Peyer's patch (tissue), 4 donors: ENCODE measurements at regions not wholly inside any gene's neighbourhood (a gene's known extent, or its start where the extent isn't known, plus 50 kb on each side); places are given as distances from the start of the nearest gene placed in this dataset.
"Not testable (repeated sequence)": the region's sequence is repeated elsewhere in the genome, so short reads cannot be mapped to it uniquely, and the experiment has no call there.

Experiments
- DNase-seq, 3 donors: peaks; one replicate each; pipeline ENCODE4 v3.0.0-alpha.2; 2017 to 2019
- H3K27ac ChIP-seq, 4 donors: fragments of 200-600 bp; sonication (generic); one replicate each; pipeline ENCODE4 v1.5.1; 2016 to 2019
- H3K27me3 ChIP-seq, 2 donors: fragments of 200-600 bp; sonication (generic); one replicate each; pipeline ENCODE4 v1.5.1; 2019
- H3K36me3 ChIP-seq, 3 donors: fragments of 200-600 bp; sonication (generic); one replicate each; pipeline ENCODE4 v1.5.1; 2016 to 2019
- H3K4me1 ChIP-seq, 4 donors: fragments of 200-600 bp; sonication (generic); one replicate each; pipeline ENCODE4 v1.5.1; 2016 to 2019
- H3K4me3 ChIP-seq, 4 donors: fragments of 200-600 bp; sonication (generic); 1 replicate in 3 of 4; 2 replicates in 1 of 4; pipeline ENCODE4 v1.5.1; 2016 to 2019; ENCODE audit warnings: mild to moderate bottlenecking in 1 of 4
- H3K9me3 ChIP-seq, 4 donors: fragments of 200-600 bp; sonication (generic); one replicate each; pipeline ENCODE4 v1.5.1; 2016 to 2019; ENCODE audit warnings: mild to moderate bottlenecking in 1 of 4
- CTCF ChIP-seq, 6 experiments: fragments of 450-650 bp in 4 of 6; fragments of 200-600 bp in 2 of 6; sonication (generic) in 1 of 6; IDR thresholded peaks; one replicate each; pipeline ENCODE4 v1.5.1; 2017 to 2019; ENCODE audit warnings: antibody characterized with exemption in 6 of 6, mild to moderate bottlenecking in 3 of 6, moderate library complexity in 1 of 6
- POLR2A ChIP-seq, 2 donors: fragments of 450-650 bp; IDR thresholded peaks; one replicate each; pipeline ENCODE4 v1.5.1; 2017; ENCODE audit warnings: antibody characterized with exemption in 2 of 2, mild to moderate bottlenecking in 2 of 2, moderate library complexity in 2 of 2

DNA sequence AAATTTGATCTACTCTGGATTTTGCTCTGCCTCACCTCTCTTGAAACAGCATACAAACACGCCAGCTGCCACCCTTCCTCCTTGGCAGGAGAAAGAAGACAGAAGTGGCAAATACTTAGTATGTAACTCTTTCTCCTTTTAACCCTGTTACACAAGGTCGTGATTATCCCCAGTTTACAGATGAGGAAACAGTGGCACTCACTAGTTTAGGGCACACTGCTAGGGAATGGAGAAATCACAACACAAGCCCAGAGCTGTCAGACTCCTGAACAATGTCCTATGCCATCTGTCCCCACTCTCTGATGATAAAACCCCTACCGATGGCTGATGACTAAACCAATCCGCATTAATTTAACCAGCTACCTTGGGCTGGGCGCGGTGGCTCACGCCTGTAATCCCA lies 79.7 kb downstream of the FGD2 start:
- H3K27me3 ChIP-seq, result no peaks in the 10 kb centered on the region
- no peaks in the 10 kb centered on the region for H3K9me3 ChIP-seq
- H3K27ac ChIP-seq, result no peak overlapping the region
- no peak overlapping the region for H3K4me3 ChIP-seq
- H3K4me1 ChIP-seq, result peaks cover 0 to 24% (median 0%) of the 10 kb centered on the region in 4 donors
- no peaks in the 10 kb centered on the region for H3K36me3 ChIP-seq
- TF ChIP-seq POLR2A (IDR thresholded peaks at IDR 0.05), result no peak
- no peak for TF ChIP-seq CTCF (IDR thresholded peaks at IDR 0.05)
- DNase-seq, result no peak

DNA sequence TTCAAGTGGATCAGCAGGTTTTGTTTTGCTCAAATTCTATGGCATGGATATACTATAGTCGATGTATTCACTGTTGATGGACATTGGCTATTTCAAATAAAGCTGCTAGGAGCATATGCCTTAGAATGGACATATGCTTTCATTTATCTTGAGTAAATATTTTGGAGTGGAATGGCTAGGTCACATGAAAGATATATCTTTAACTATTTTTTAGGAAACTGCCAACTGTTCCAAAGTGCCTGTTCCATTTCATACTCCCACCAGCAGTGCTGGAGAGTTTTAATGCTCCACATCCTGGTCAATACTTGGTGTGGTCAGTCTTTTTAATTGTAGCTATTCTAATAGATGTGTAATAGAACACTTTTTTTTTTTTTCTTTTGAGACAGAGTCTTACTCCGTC lies 81.1 kb upstream of the PIM1 start:
- Histone ChIP-seq H3K9me3 (no peaks in the 10 kb centered on the region), H3K4me1 (peaks cover 0 to 11% (median 0%) of the 10 kb centered on the region in 4 donors), H3K27me3 (no peaks in the 10 kb centered on the region), H3K4me3 (no peak overlapping the region), H3K36me3 (no peaks in the 10 kb centered on the region), H3K27ac (no peak overlapping the region)
- TF ChIP-seq CTCF (IDR thresholded peaks at IDR 0.05), result no peak
- TF ChIP-seq POLR2A (IDR thresholded peaks at IDR 0.05), result no peak
- no peak for DNase-seq

DNA sequence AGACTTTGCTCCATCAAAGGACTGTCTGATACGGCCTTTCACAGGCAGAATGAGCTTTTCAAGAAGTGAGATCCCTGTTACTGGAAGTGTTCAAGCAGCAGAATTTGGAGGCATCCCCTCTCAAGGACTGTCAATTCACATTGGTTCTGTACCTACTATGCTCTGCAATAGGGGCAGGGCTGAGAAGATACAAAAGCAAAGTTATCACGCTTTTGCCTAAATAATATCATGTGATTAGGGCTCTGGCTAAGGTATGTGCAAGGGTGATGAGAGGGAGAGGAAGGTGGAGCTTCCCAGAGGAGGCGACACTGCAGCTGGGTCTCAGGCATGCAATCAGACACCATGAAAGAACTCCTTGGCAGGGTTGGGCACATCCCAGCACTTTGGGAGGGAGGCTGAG lies 80.2 kb upstream of the PIM1 start:
- Histone ChIP-seq H3K4me1 (peaks cover 0 to 4% (median 0%) of the 10 kb centered on the region in 4 donors), H3K27me3 (no peaks in the 10 kb centered on the region)
- no peak for TF ChIP-seq CTCF (IDR thresholded peaks at IDR 0.05)
- TF ChIP-seq POLR2A (IDR thresholded peaks at IDR 0.05), result no peak

DNA sequence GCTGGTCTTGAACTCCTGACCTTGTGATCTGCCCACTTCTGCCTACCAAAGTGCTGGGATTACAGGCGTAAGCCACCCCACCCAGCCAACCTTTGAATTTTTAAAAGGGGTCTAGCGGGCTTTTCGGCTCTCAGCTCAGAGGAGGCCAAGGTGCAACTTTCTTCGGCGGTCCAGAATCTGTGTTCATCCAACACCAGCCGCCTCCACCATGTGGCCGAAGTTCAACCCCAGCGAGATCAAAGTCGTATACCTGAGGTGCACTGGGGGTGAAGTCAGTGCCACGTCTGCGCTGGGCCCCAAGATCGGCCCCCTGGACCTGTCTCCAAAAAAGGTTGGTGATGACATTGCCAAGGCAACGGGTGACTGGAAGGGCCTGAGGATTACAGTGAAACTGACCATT lies 78.8 kb upstream of the PIM1 start:
- H3K36me3 ChIP-seq, H3K4me3 ChIP-seq, H3K27ac ChIP-seq, DNase-seq, H3K4me1 ChIP-seq, H3K27me3 ChIP-seq, H3K9me3 ChIP-seq: not testable (repeated sequence)

More for the DNA sequence above, 80.2 kb upstream of the PIM1 start:
- no peak overlapping the region for H3K27ac ChIP-seq
- no peaks in the 10 kb centered on the region for H3K36me3 ChIP-seq
- H3K9me3 ChIP-seq, result no peaks in the 10 kb centered on the region
- no peak for DNase-seq
- no peak overlapping the region for H3K4me3 ChIP-seq

DNA sequence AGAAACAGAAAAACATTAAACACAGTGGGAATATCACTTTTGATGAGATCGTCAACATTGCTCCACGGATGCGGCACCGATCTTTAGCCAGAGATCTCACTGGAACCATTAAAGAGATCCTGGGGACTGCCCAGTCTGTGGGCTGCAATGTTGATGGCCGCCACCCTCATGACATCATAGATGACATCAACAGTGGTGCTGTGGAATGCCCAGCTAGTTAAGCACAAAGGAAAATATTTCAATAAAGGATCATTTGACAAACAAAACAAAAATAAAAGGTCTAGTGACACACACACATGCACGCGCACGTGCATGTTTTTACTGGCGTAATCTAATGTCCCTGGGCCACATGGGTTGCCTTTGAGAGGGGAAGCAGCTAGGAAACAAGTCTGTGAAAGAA lies 78.4 kb upstream of the PIM1 start:
- not testable (repeated sequence) for H3K27me3 ChIP-seq, H3K9me3 ChIP-seq, H3K4me1 ChIP-seq, H3K27ac ChIP-seq, H3K4me3 ChIP-seq, H3K36me3 ChIP-seq, DNase-seq

DNA sequence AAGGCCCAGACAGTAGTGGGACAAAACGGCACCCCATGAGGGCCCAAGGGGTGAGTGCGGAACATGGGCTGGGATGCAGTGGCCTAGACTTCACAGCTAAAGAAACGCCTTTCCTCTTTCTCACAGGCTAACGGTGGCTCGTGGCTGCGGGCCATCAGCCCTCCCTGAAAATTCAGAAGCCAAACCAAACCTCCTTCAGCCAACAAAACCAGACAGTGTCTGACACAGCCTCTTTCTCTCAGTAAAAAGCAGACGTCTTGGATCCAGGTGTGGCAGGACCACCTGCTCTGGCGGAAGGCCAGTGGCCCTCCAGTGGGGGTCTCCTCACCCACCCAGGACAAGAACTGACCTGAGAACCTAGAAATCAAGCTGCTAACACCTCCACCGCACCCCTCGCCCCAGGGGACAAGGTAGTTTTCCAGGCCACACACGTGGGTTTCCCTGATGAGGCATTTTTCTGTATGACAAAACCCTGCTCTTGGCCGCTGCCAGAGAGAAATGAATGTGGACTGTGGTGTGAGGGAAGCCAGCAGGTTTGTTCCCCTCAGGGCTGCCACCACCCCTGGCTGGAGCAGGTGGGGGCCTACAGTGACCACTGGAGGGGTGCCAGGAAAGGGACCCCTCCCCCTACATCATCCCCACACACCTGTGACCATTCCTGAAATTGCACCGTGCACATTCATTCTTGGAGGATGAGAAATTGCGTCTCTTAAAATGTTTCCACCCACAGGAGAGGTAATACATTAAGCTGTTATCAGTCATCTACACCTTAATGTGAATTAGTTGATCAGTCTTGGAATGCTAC lies 76.8 kb upstream of the PIM1 start:
- Histone ChIP-seq H3K27me3 (no peaks in the 10 kb centered on the region), H3K4me1 (peaks cover 0 to 5% (median 0%) of the 10 kb centered on the region in 4 donors), H3K36me3 (no peaks in the 10 kb centered on the region), H3K27ac (no peak overlapping the region), H3K9me3 (no peaks in the 10 kb centered on the region), H3K4me3 (no peak overlapping the region)
- no peak for TF ChIP-seq POLR2A (IDR thresholded peaks at IDR 0.05)
- TF ChIP-seq CTCF (IDR thresholded peaks at IDR 0.05), result no peak
- DNase-seq, result no peak

DNA sequence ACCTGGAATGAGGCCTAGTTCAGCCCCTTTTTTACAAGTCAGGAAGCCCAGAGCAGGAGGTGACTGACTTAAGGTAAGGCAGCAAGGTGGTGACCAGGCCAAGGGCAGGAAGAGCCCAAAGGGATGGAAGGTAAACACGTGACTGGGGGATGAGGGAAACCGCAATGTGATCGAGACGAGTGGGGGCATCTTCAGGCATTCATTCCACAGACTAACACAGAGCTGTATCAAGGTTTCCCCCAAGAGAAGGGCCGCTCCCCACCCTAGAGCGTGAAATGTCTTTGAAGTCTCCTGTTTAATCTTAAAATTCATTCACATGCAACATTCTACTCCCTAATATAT lies 76.3 kb upstream of the PIM1 start:
- Histone ChIP-seq H3K36me3 (no peaks in the 10 kb centered on the region), H3K27ac (no peak overlapping the region)

More for the DNA sequence above, 76.3 kb upstream of the PIM1 start:
- no peaks in the 10 kb centered on the region for H3K27me3 ChIP-seq
- TF ChIP-seq POLR2A (IDR thresholded peaks at IDR 0.05) (no peak), CTCF (IDR thresholded peaks at IDR 0.05) (no peak)
- no peak for DNase-seq
- no peaks in the 10 kb centered on the region for H3K9me3 ChIP-seq
- peaks cover 0 to 5% (median 0%) of the 10 kb centered on the region in 4 donors for H3K4me1 ChIP-seq
- H3K4me3 ChIP-seq, result no peak overlapping the region
